SKM-1 (cell line): ENCODE measurements at regions not wholly inside any gene's neighbourhood (a gene's known extent, or its start where the extent isn't known, plus 50 kb on each side); places are given as distances from the start of the nearest gene placed in this dataset.

Source experiments
- DNase-seq: peaks from one replicate; lab custom pipeline; 2025; ENCODE audit not compliant: unreplicated experiment; lab: John Stamatoyannopoulos, UW

DNA sequence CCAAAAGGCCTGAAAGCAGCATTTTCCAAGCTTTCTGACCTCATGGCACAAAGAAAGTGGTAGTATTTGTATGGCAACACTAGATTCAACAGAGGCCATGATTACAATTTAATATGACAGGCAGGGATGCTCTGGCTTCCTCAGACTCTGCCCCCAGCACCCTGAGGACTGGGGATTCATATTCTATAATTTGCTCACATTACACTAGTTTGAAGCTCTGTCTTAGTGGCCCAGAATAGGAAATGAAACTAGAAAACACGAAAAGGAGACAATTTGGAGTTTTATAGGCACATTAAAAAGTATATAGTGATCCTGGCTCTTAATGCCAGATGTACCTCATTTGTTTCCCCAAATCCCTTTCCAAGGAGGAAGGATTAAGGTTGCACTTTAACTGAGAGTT, 173.0 kb upstream of the STK17B start:
- DNase-seq, result no peak

GRCh38 chr2:196353717-196354116, 182.3 kb upstream of the STK17B start:
- DNase-seq, result no peak

DNA sequence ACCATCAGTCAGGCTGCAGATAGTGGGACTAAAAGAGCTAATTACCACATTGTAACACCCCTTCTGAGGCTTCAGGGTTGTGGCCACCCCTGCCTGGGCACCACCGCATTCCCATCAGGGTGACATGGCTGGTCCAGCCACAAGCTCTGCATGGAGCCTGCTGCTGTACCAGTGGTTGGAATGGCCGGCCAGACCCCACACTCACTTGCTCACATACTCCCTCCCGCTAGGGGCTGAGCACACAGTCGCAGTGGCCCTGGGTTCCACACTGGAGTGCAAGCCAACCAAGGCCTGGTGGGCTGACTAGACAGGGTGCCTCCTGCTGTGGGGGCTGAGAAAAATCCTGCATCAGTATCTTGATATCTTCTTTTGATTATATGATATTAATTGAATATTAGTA, 182.8 kb upstream of the STK17B start:
- no peak for DNase-seq

- no peak for DNase-seq
Measured at GRCh38 chr2:196356332-196356731, 185.0 kb upstream of the STK17B start.

DNA sequence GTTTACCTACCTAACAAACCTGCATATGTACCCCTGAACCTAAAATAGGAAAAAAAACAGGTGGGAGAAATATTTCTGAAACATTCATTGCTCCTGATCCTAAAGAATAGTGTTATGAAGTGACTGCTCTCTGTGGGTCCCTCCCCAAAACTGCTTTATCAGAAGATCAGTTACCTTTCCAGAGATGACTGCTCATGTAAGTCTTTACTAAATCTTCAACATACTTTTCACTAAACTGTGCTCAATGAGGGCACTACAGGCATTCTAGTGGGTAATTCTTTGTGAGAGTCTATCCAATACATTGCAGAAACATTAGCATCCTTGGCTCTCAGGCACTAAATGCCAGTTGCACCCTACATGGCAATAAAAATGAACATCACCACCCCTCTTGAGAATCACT, 189.3 kb upstream of the STK17B start:
- DNase-seq, result no peak

DNA sequence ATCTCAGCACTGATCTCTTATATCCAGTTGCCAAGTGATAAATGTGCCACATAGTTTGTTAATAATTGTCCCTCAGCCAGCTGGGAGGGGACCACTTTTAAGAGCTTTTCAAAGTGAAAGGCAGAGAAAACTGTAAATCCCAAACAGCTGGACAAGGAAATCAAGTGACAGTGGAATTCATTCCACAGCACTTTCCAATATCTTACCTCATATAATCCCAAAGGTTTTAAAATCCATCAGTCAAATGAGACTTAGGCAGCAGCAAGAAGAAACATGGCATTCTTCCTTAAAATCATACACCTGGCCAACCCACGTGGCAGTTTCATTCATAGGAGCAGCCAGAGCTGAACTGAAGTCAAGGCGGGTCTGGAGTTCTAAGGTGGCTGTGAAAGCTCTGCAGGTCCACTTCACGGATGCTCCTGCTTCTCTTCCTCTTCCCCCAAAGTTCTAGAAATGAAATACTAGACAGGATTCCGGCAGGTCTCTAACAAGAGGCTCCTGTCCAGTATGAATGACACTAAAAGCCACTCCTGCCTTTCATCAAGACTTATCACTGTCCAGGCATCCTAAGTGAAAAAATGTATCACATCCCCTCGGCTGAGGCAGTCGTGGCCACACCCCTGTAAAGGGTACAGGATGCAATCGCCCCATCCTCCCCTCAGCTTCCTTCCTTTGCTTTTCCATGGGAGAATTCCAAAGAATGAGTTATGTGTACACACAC, 190.4 kb upstream of the STK17B start:
- no peak for DNase-seq

DNA sequence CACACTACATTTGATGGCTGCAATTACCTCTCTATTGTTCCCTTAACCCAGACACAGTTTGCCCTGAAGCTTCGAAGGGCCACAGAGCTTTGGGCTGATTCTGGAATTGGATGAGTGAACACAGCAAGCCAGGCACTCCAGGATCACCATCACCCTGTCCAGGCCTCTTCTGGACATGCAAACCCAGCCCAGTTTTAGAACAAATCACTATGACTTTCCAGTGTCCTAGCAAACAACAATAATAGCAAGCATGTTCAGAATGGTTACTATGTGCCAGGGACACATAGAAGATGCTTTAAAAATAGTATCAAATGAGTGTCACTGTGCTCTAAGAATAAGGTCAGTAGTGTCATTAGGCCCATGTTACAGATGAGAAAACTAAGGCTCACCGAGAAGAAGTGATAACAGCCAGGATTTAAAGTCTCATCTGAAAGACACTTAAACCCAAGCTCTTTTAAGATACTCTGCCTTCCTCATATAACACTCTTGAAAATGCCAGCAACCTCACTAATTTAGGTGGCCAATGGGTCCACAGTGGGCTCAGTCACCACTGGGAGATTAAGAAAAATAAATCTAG, 191.7 kb upstream of the STK17B start:
- no peak for DNase-seq

GRCh38 chr2:196365145-196365544, 193.8 kb upstream of the STK17B start:
- no peak for DNase-seq

DNA sequence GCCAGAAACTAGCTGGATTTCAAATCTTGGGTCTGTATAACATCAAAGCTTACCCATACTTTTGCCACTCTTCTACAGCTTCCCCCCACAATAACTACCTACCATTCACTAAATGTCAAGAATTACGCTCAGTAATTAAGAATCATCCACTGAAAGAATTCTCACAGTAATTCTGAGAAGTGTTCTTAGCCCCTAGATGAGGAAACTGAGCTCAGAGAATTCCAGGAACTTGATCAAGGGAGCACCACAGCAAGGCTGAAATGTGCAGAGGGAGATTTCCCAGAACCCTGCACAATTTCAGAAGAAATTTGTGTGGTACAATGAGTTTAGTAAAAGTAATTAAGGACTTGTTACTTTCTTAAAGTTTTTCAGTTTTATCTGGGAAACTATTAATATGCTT, 194.5 kb upstream of the STK17B start:
- no peak for DNase-seq

DNA sequence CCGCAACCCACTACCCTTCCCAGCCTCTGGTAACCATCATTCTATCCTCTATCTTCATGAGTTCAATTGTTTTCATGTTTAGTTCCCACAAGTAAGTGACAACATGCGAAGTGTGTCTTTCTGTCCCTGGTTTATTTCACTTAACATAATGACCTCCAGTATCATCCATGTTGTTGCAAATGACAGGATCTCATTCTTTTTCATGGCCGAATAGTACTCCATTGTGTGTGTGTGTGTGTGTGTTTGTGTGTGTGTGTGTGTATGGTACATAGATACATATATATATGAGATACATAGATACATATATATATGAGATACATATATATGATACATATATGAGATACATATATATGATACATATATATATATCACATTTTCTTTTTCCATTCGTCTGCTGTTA, 196.3 kb upstream of the STK17B start:
- no peak for DNase-seq

DNA sequence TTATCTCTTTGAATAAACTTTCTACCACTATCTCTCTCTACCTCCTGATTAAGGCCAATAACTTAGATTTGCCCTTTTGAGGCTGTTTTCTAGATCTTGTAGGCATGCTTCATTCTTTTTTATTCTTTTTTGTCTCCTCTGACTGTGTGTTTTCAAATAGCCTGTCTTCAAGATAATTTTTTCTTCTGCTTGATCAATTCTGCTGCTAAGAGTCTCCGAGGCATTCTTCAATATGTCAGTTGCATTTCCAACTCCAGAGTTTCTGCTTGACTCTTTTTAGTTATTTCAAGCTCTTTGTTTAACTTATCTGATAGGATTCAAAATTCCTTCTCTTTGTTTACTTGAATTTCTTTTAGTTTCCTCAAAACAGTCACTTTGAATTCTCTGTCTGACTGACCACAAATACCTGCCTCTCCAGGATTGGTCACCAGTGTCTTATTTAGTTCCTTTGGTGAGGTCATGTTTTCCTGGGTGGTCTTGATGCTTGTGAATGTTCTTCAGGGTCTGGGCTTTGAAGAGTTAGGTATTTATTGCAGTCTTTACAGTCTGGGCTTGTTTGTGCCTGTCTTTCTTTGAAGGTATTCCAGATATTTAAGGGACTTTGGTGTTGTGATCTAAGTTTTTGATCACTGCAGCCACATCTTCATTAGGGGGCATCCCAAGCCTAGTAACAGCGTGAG, 197.3 kb upstream of the STK17B start:
- no peak for DNase-seq

- no peak for DNase-seq
Measured at GRCh38 chr2:196369967-196370366, 198.6 kb upstream of the STK17B start.

DNA sequence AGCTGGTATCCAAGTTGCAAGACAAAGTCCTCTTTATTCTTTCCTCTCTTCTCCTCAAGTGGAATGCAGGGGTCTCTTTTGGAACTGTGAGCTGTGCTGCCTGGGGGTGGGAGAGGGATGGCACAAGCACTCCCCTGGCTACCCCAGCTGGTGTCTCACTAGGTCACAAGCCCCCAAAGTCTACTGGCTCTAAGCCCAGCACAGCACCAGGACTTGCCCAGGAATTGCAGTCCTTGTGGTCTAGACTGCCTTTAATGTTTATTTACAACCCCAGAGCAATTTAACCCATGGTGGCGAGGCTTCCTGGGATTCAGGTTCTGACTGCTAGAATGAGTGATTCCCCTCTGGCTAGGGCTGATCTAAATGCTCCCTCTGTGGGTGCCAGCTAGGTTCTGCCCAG, 199.0 kb upstream of the STK17B start:
- no peak for DNase-seq

- DNase-seq, result no peak
Measured at GRCh38 chr2:196372276-196372809, 201.0 kb upstream of the STK17B start.

GRCh38 chr2:196372811-196373664, 201.7 kb upstream of the STK17B start:
- no peak for DNase-seq

GRCh38 chr2:196376984-196377877, 205.9 kb upstream of the STK17B start:
- DNase-seq, result no peak

- no peak for DNase-seq
Measured at GRCh38 chr2:196379600-196379999, 208.2 kb upstream of the STK17B start.

GRCh38 chr2:196380098-196380497, 208.7 kb upstream of the STK17B start:
- DNase-seq, result no peak

GRCh38 chr2:196380575-196380974, 209.2 kb upstream of the STK17B start:
- DNase-seq, result no peak

DNA sequence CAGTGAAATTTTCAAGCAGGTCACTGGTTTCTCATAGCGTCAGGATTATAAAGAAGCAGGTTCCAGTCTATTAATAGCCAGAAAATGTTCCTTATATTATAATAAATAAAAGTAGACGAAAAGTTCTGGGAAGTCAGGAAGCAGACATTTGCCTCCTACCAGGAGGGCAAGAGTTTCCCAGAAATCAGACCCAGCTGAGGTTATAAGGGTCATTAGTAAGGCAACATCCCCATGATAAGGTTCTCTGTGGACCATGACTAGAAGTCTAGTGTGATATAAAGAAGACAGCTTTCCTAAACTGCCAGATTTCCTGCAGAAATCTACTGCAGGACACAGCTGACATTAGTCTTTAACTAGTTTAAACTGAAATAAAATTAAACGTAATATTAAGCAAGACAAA, 210.1 kb upstream of the STK17B start:
- DNase-seq, result no peak
